GM23248 (cell line): ENCODE measurements at regions not wholly inside any gene's neighbourhood (a gene's known extent, or its start where the extent isn't known, plus 50 kb on each side); places are given as distances from the start of the nearest gene placed in this dataset.

ENCODE experiments used
- DNase-seq: peaks from one replicate; pipeline ENCODE4 v3.0.0-alpha.2; 2015
- H2AFZ ChIP-seq: fragments of 200-600 bp; sonication (generic); 2 replicates; pipeline ENCODE4 v1.6.1; 2016; ENCODE audit warnings: antibody characterized with exemption
- H3F3A ChIP-seq: fragments of 200-600 bp; sonication (generic); 2 replicates; pipeline ENCODE4 v1.6.1; 2016; ENCODE audit warnings: mild to moderate bottlenecking, antibody characterized with exemption, mixed run types; ENCODE audit not compliant: insufficient read depth
- H3K27ac ChIP-seq: fragments of 200-600 bp; sonication (generic); 2 replicates; pipeline ENCODE4 v1.5.1; 2016; ENCODE audit warnings: mild to moderate bottlenecking
- H3K27me3 ChIP-seq: fragments of 200-600 bp; sonication (generic); replicated peaks from 2 replicates; pipeline ENCODE4 v1.6.1; 2016; ENCODE audit warnings: mild to moderate bottlenecking; ENCODE audit not compliant: insufficient read depth
- H3K36me3 ChIP-seq: fragments of 200-600 bp; sonication (generic); 2 replicates; pipeline ENCODE4 v1.6.1; 2016; ENCODE audit warnings: low read depth, mild to moderate bottlenecking
- H3K4me1 ChIP-seq: fragments of 200-600 bp; sonication (generic); 2 replicates; pipeline ENCODE4 v1.6.1; 2016; ENCODE audit warnings: mild to moderate bottlenecking; ENCODE audit not compliant: insufficient read depth
- H3K4me2 ChIP-seq: fragments of 200-600 bp; sonication (generic); one replicate; pipeline ENCODE4 v1.6.1; 2016; ENCODE audit warnings: mild to moderate bottlenecking; ENCODE audit not compliant: unreplicated experiment
- H3K4me3 ChIP-seq: fragments of 200-600 bp; sonication (generic); 2 replicates; pipeline ENCODE4 v1.5.1; 2016; ENCODE audit warnings: mild to moderate bottlenecking
- H3K79me2 ChIP-seq: fragments of 200-600 bp; sonication (generic); 2 replicates; pipeline ENCODE4 v1.6.1; 2016; ENCODE audit warnings: mild to moderate bottlenecking; ENCODE audit not compliant: insufficient read depth
- H3K9ac ChIP-seq: fragments of 200-600 bp; sonication (generic); 2 replicates; pipeline ENCODE4 v1.6.1; 2016; ENCODE audit warnings: mild to moderate bottlenecking
- H3K9me2 ChIP-seq: fragments of 200-600 bp; sonication (generic); 2 replicates; pipeline ENCODE4 v1.6.1; 2016; ENCODE audit warnings: mixed run types, mild to moderate bottlenecking, moderate library complexity; ENCODE audit not compliant: insufficient read depth
- H3K9me3 ChIP-seq: fragments of 200-600 bp; sonication (generic); one replicate; pipeline ENCODE4 v1.6.1; 2017; ENCODE audit warnings: low read depth
- H4K20me1 ChIP-seq: fragments of 200-600 bp; sonication (generic); 2 replicates; pipeline ENCODE4 v1.6.0; 2016; ENCODE audit not compliant: insufficient read depth
- EZH2 ChIP-seq: fragments of 200-600 bp; sonication (generic); IDR thresholded peaks from 2 replicates; pipeline ENCODE4 v1.6.1; 2018; ENCODE audit warnings: antibody characterized with exemption, mild to moderate bottlenecking; ENCODE audit not compliant: insufficient read depth, poor library complexity, severe bottlenecking
- EZH2phosphoT487 ChIP-seq: fragments of 200-600 bp; sonication (generic); IDR thresholded peaks from 2 replicates; pipeline ENCODE4 v1.6.1; 2018; ENCODE audit warnings: antibody characterized with exemption, moderate library complexity, mild to moderate bottlenecking, low read depth; ENCODE audit not compliant: insufficient read depth
- WGBS, 2 experiments: methylation state at CpG; one replicate each; pipeline ENCODE4 v1.1.6; 2015 to 2017; ENCODE audit warnings: low lambda C conversion rate in 2 of 2, low coverage in 1 of 2; ENCODE audit errors: missing lambda C conversion rate in 2 of 2; 5-methylcytosine and 5-hydroxymethylcytosine counted together
- in situ Hi-C: fragments of 300-500 bp; cut with MboI; formaldehyde crosslinking; loops from 2 replicates; pipeline ENCODE4 v1.15.0; 2020

- in situ Hi-C loops, result no loop called here
- Histone ChIP-seq H4K20me1 (no peaks in the 10 kb centered on the region), H3F3A (no peaks in the 10 kb centered on the region), H2AFZ (no peak overlapping the region), H3K27ac (no peak overlapping the region), H3K4me3 (no peak overlapping the region), H3K9me2 (no peaks in the 10 kb centered on the region), H3K4me2 (no peak overlapping the region), H3K9me3 (no peaks in the 10 kb centered on the region), H3K79me2 (no peaks in the 10 kb centered on the region), H3K4me1 (no peaks in the 10 kb centered on the region), H3K9ac (no peak overlapping the region), H3K27me3 (no peaks in the 10 kb centered on the region), H3K36me3 (no peaks in the 10 kb centered on the region)
- TF ChIP-seq EZH2, result no peak
- no peak for TF ChIP-seq EZH2phosphoT487
- DNase-seq, result no peak
- WGBS, 2 experiments, result 5 to 8% methylated on average over 2 of the region's 2 CpGs
Measured at GRCh38 chr12:118651487-118651886, 275.1 kb downstream of the SUDS3 start.

- Histone ChIP-seq H3K9me3 (no peaks in the 10 kb centered on the region), H3K4me1 (no peaks in the 10 kb centered on the region), H3K4me2 (no peak overlapping the region), H3K27me3 (no peaks in the 10 kb centered on the region), H3K27ac (no peak overlapping the region), H3K4me3 (no peak overlapping the region), H3K36me3 (no peaks in the 10 kb centered on the region), H3F3A (no peaks in the 10 kb centered on the region), H4K20me1 (no peaks in the 10 kb centered on the region), H2AFZ (no peak overlapping the region), H3K9me2 (no peaks in the 10 kb centered on the region), H3K9ac (no peak overlapping the region), H3K79me2 (no peaks in the 10 kb centered on the region)
- TF ChIP-seq EZH2 (no peak), EZH2phosphoT487 (no peak)
- no peak for DNase-seq
- 0 to 9% methylated on average over 1 of the region's 1 CpG for WGBS, 2 experiments
- in situ Hi-C loops, result no loop called here
Measured at GRCh38 chr12:118655588-118655987, 279.2 kb downstream of the SUDS3 start.

- in situ Hi-C loops, result no loop called here
- no peak for TF ChIP-seq EZH2
- no peak for DNase-seq
- Histone ChIP-seq H2AFZ (no peak overlapping the region), H3K4me2 (no peak overlapping the region), H4K20me1 (no peaks in the 10 kb centered on the region), H3F3A (no peaks in the 10 kb centered on the region), H3K9me3 (no peaks in the 10 kb centered on the region), H3K79me2 (no peaks in the 10 kb centered on the region), H3K36me3 (no peaks in the 10 kb centered on the region), H3K27me3 (no peaks in the 10 kb centered on the region), H3K9ac (no peak overlapping the region), H3K27ac (no peak overlapping the region), H3K9me2 (no peaks in the 10 kb centered on the region), H3K4me1 (no peaks in the 10 kb centered on the region), H3K4me3 (no peak overlapping the region)
- 11 to 12% methylated on average over 7 of the region's 7 CpGs for WGBS, 2 experiments
Measured at GRCh38 chr12:118680356-118680963, 300.9 kb upstream of the SRRM4 start.

GRCh38 chr12:118682656-118683055, 298.7 kb upstream of the SRRM4 start:
- H2AFZ ChIP-seq, result no peak overlapping the region
- no peak overlapping the region for H3K4me3 ChIP-seq
- H3K27ac ChIP-seq, result no peak overlapping the region
- H3K9me3 ChIP-seq, result no peaks in the 10 kb centered on the region
- no peak for TF ChIP-seq EZH2phosphoT487
- TF ChIP-seq EZH2, result no peak
- H3K4me1 ChIP-seq, result no peaks in the 10 kb centered on the region
- no peaks in the 10 kb centered on the region for H3K79me2 ChIP-seq
- H3K9ac ChIP-seq, result no peak overlapping the region
- H3K4me2 ChIP-seq, result no peak overlapping the region
- no peaks in the 10 kb centered on the region for H3K36me3 ChIP-seq
- H3K9me2 ChIP-seq, result no peaks in the 10 kb centered on the region
- H3K27me3 ChIP-seq, result no peaks in the 10 kb centered on the region
- in situ Hi-C loops, result no loop called here
- DNase-seq, result no peak
- no peaks in the 10 kb centered on the region for H4K20me1 ChIP-seq
- H3F3A ChIP-seq, result no peaks in the 10 kb centered on the region
- 16 to 20% methylated on average over 3 of the region's 3 CpGs for WGBS, 2 experiments

- no peak overlapping the region for H2AFZ ChIP-seq
- H3K9ac ChIP-seq, result no peak overlapping the region
- WGBS, 2 experiments, result 0 to 5% methylated on average over 1 of the region's 1 CpG
- H3K27me3 ChIP-seq, result no peaks in the 10 kb centered on the region
- H3K9me3 ChIP-seq, result no peaks in the 10 kb centered on the region
- no peak overlapping the region for H3K27ac ChIP-seq
- no peak for DNase-seq
- no peaks in the 10 kb centered on the region for H3K9me2 ChIP-seq
- H3K36me3 ChIP-seq, result no peaks in the 10 kb centered on the region
- no peaks in the 10 kb centered on the region for H3K4me1 ChIP-seq
- no peak for TF ChIP-seq EZH2
- no peak for TF ChIP-seq EZH2phosphoT487
- no peak overlapping the region for H3K4me2 ChIP-seq
- H3K4me3 ChIP-seq, result no peak overlapping the region
- H3K79me2 ChIP-seq, result no peaks in the 10 kb centered on the region
- in situ Hi-C loops, result no loop called here
- H3F3A ChIP-seq, result no peaks in the 10 kb centered on the region
- no peaks in the 10 kb centered on the region for H4K20me1 ChIP-seq
Measured at GRCh38 chr12:118685983-118686607, 295.2 kb upstream of the SRRM4 start.
